PC-3 (cell line): ENCODE measurements at regions not wholly inside any gene's neighbourhood (a gene's known extent, or its start where the extent isn't known, plus 50 kb on each side); places are given as distances from the start of the nearest gene placed in this dataset.

Experiments
- ATAC-seq: fragments of 200-7000 bp; cut with Tn5 transposase; 2 replicates; pipeline ENCODE4 v1.9.1; 2020; ENCODE audit warnings: mild to moderate bottlenecking, moderate library complexity
- BruUV-seq: library from RNA; stranded (reverse); fragments of 400-500 nt; replicated peaks from 2 replicates; lab custom pipeline; 2021; lab: Mats Ljungman, UMichigan
- CTCF ChIA-PET: fragments of 300-600 bp; sonication (Branson Sonifier 250); formaldehyde crosslinking; loops from one replicate; lab custom pipeline; 2022; ENCODE audit warnings: antibody characterized with exemption; lab: Charles Lee
- POLR2A ChIA-PET: fragments of 300-600 bp; sonication (Branson Sonifier 250); formaldehyde crosslinking; loops from one replicate; lab custom pipeline; 2022; ENCODE audit warnings: antibody characterized with exemption; ENCODE audit not compliant: unreplicated experiment; lab: Charles Lee
- DNase-seq: peaks from one replicate; pipeline ENCODE4 v3.0.0-alpha.2; 2015
- H2AFZ ChIP-seq: fragments of 300-600 bp; sonication (generic); 2 replicates; pipeline ENCODE4 v1.6.0; 2016; ENCODE audit warnings: antibody characterized with exemption, low read length
- H3F3A ChIP-seq: fragments of 300-600 bp; sonication (generic); one replicate; pipeline ENCODE4 v1.6.0; 2017; ENCODE audit warnings: antibody characterized with exemption, low read length, control low read depth, mild to moderate bottlenecking; ENCODE audit not compliant: unreplicated experiment
- H3K27ac ChIP-seq: fragments of 300-600 bp; sonication (generic); 2 replicates; pipeline ENCODE4 v1.5.1; 2016; ENCODE audit warnings: mild to moderate bottlenecking, low read length
- H3K27me3 ChIP-seq: fragments of 300-600 bp; sonication (generic); 2 replicates; pipeline ENCODE4 v1.6.1; 2016; ENCODE audit warnings: low read length, mixed read lengths
- H3K36me3 ChIP-seq: fragments of 300-600 bp; sonication (generic); 2 replicates; pipeline ENCODE4 v1.6.1; 2016; ENCODE audit warnings: low read depth, mixed run types, low read length, mixed read lengths
- H3K4me1 ChIP-seq: fragments of 300-600 bp; sonication (generic); 2 replicates; pipeline ENCODE4 v1.5.1; 2016; ENCODE audit warnings: low read length; ENCODE audit not compliant: insufficient read depth
- H3K4me2 ChIP-seq: fragments of 300-600 bp; sonication (generic); 2 replicates; pipeline ENCODE4 v1.6.0; 2016; ENCODE audit warnings: low read length
- H3K4me3 ChIP-seq: fragments of 300-600 bp; sonication (generic); 2 replicates; pipeline ENCODE4 v1.5.1; 2016; ENCODE audit warnings: mild to moderate bottlenecking, low read length, mixed read lengths
- H3K79me2 ChIP-seq: fragments of 300-600 bp; sonication (generic); 2 replicates; pipeline ENCODE4 v1.6.1; 2017; ENCODE audit warnings: low read length, mixed read lengths
- H3K9ac ChIP-seq: fragments of 300-600 bp; sonication (generic); 2 replicates; pipeline ENCODE4 v1.6.0; 2016; ENCODE audit warnings: mild to moderate bottlenecking, low read length
- H3K9me2 ChIP-seq: fragments of 300-600 bp; sonication (generic); replicated peaks from 2 replicates; pipeline ENCODE4 v1.6.1; 2016; ENCODE audit warnings: mixed run types, low read length, mixed read lengths
- H3K9me3 ChIP-seq: fragments of 300-600 bp; sonication (generic); 2 replicates; pipeline ENCODE4 v1.6.1; 2016; ENCODE audit warnings: low read length, mixed read lengths
- H4K20me1 ChIP-seq: fragments of 300-600 bp; sonication (generic); 2 replicates; pipeline ENCODE4 v1.6.1; 2016; ENCODE audit warnings: low read length, mixed read lengths
- EZH2 ChIP-seq: fragments of 300-600 bp; sonication (generic); IDR thresholded peaks from one replicate; pipeline ENCODE4 v1.6.1; 2017; ENCODE audit warnings: antibody characterized with exemption, mild to moderate bottlenecking, low read length; ENCODE audit not compliant: unreplicated experiment
- EZH2phosphoT487 ChIP-seq: fragments of 300-600 bp; sonication (generic); IDR thresholded peaks from 2 replicates; pipeline ENCODE4 v1.6.1; 2018; ENCODE audit warnings: mild to moderate bottlenecking, antibody characterized with exemption, low read length, borderline replicate concordance
- intact Hi-C: fragments of 100-400 bp; cut with micrococcal nuclease; formaldehyde crosslinking; loops from 2 replicates; pipeline ENCODE4 v1.9.0; 2023
- TF ChIP-seq, protein P1 (sequence below): fragments of 300-600 bp; sonication (generic); conservative IDR thresholded peaks from 2 replicates; pipeline ENCODE4 v1.5.1; 2017; ENCODE audit warnings: antibody characterized with exemption, low read depth, mild to moderate bottlenecking, low read length

DNA sequence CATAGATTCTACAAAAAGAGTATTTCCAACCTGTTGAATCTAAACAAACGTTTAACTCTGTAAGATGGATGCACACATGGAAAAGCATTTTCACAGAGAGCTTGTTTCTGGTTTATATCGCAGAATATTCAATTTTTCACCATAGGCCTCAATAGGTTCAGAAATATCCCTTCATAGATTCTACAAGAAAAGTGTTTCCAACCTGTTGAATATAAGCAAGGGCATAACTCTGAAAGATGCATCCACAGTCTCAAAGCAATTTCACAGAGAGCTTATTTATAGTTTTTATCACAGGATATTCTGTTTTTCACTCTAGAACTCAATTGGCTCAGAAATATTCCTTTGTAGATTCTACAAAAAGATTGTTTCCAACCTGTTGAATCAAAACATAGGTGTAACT is 1483.6 kb downstream of the UQCRFS1 start:
- no peaks in the 10 kb centered on the region for H3K4me1 ChIP-seq
- no peaks in the 10 kb centered on the region for H4K20me1 ChIP-seq
- no peak overlapping the region for H3K4me2 ChIP-seq
- DNase-seq (no peak), ATAC-seq (no peak)
- no peaks in the 10 kb centered on the region for H3K79me2 ChIP-seq
- POLR2A ChIA-PET, result no interaction called here
- no peaks in the 10 kb centered on the region; the same call in 1 of the 2 replicates for H3K36me3 ChIP-seq
- H3K27ac ChIP-seq, result no peak overlapping the region
- no peak overlapping the region for H3K4me3 ChIP-seq
- intact Hi-C loops, result no loop called here
- no peaks in the 10 kb centered on the region for H3K9me3 ChIP-seq
- no peaks in the 10 kb centered on the region for H3F3A ChIP-seq
- H3K9me2 ChIP-seq, result no peaks in the 10 kb centered on the region
- H3K9ac ChIP-seq, result no peak overlapping the region
- H3K27me3 ChIP-seq, result no peaks in the 10 kb centered on the region
- no TSS peak for BruUV-seq
- CTCF ChIA-PET, result no interaction called here
- H2AFZ ChIP-seq, result no peak overlapping the region
- TF ChIP-seq, protein P1, sequence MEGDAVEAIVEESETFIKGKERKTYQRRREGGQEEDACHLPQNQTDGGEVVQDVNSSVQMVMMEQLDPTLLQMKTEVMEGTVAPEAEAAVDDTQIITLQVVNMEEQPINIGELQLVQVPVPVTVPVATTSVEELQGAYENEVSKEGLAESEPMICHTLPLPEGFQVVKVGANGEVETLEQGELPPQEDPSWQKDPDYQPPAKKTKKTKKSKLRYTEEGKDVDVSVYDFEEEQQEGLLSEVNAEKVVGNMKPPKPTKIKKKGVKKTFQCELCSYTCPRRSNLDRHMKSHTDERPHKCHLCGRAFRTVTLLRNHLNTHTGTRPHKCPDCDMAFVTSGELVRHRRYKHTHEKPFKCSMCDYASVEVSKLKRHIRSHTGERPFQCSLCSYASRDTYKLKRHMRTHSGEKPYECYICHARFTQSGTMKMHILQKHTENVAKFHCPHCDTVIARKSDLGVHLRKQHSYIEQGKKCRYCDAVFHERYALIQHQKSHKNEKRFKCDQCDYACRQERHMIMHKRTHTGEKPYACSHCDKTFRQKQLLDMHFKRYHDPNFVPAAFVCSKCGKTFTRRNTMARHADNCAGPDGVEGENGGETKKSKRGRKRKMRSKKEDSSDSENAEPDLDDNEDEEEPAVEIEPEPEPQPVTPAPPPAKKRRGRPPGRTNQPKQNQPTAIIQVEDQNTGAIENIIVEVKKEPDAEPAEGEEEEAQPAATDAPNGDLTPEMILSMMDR, result no peak
- no peak for TF ChIP-seq EZH2

DNA sequence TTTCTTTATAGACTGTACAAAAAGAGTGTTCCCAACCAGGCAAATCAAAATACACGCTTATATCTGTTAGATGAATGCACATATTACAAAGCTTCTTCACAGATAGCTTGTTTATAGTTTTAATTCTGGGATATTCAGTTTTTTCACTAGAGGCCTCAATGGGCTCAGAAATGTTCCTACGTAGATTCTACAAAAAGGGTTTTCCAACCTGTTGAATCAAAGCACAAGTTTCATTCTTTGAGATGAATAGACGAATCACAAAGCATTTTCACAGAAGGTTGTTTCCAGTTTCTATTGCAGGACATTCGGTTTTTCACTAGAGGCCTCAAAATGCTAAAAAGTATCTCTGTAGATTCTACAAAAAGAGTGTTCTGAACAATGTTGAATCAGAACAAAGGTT is 1490.3 kb downstream of the UQCRFS1 start:
- ATAC-seq (no peak), DNase-seq (no peak)
- H3K4me3 ChIP-seq, result no peak overlapping the region
- 0 out of 2 replicates have a peak, but pooled peaks cover 4% of the 10 kb centered on the region for H3K9me3 ChIP-seq
- H2AFZ ChIP-seq, result no peak overlapping the region
- TF ChIP-seq EZH2phosphoT487 (no peak), EZH2 (no peak)
- TF ChIP-seq, protein P1, result no peak
- no peaks in the 10 kb centered on the region for H3K79me2 ChIP-seq
- CTCF ChIA-PET, result no interaction called here
- no peak overlapping the region for H3K27ac ChIP-seq
- no peaks in the 10 kb centered on the region for H3K4me1 ChIP-seq
- H3F3A ChIP-seq, result no peaks in the 10 kb centered on the region
- intact Hi-C loops, result no loop called here
- no TSS peak for BruUV-seq
- no peaks in the 10 kb centered on the region for H3K27me3 ChIP-seq
- no peak overlapping the region for H3K4me2 ChIP-seq
- H3K36me3 ChIP-seq, result no peaks in the 10 kb centered on the region
- POLR2A ChIA-PET, result no interaction called here
- H3K9ac ChIP-seq, result no peak overlapping the region
- no peaks in the 10 kb centered on the region for H3K9me2 ChIP-seq
- no peaks in the 10 kb centered on the region for H4K20me1 ChIP-seq

DNA sequence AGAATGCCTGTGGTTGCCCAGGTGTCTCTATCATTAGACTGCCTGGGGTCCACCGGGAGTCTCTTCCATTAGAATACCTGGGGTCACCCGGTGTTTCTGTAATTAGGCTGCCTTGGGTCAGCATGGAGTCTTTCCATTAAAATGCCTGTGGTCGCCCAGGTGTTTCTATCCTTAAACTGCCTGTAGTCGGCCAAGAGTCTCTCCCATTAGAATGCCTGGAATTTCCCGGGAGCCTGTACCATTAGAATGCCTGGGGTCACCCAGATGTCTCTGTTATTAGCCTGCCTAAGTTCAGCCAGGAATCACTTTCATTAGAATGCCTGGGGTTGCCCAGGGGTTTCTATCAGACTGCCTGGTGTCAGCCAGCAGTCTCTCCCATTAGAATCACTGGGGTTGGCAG is 1492.8 kb downstream of the UQCRFS1 start:
- Histone ChIP-seq H3K36me3 (no peaks in the 10 kb centered on the region), H3K4me3 (no peak overlapping the region), H3F3A (no peaks in the 10 kb centered on the region), H3K9ac (no peak overlapping the region), H3K4me1 (no peaks in the 10 kb centered on the region), H3K9me3 (0 out of 2 replicates have a peak, but pooled peaks cover 4% of the 10 kb centered on the region), H2AFZ (no peak overlapping the region), H3K27me3 (no peaks in the 10 kb centered on the region), H3K4me2 (no peak overlapping the region), H3K27ac (no peak overlapping the region), H3K79me2 (no peaks in the 10 kb centered on the region), H4K20me1 (no peaks in the 10 kb centered on the region), H3K9me2 (no peaks in the 10 kb centered on the region)
- no peak for TF ChIP-seq EZH2
- no peak for TF ChIP-seq EZH2phosphoT487
- TF ChIP-seq, protein P1, result no peak
- no TSS peak for BruUV-seq
- no peak for ATAC-seq
- intact Hi-C loops, result no loop called here
- CTCF ChIA-PET, result no interaction called here
- no peak for DNase-seq
- POLR2A ChIA-PET, result no interaction called here
